Left cardiac atrium (tissue), 4 donors: ENCODE measurements at regions not wholly inside any gene's neighbourhood (a gene's known extent, or its start where the extent isn't known, plus 50 kb on each side); places are given as distances from the start of the nearest gene placed in this dataset.

Experiments
- ATAC-seq, 2 donors: fragments of 200-7000 bp; cut with Tn5 transposase; one replicate each; pipeline ENCODE4 v1.9.1; 2020; ENCODE audit warnings: mild to moderate bottlenecking in 2 of 2, moderate library complexity in 2 of 2
- DNase-seq: peaks from one replicate; pipeline ENCODE4 v3.0.0-alpha.2; 2020
- intact Hi-C, 2 donors: fragments of 100-400 bp; cut with DNase I; formaldehyde crosslinking; loops; one replicate each; pipeline versions ENCODE4 v1.14.1 to v1.15.1; 2022 to 2023
- donor health status: DM: no; HTN: yes; CAD: no.
- donor health status: DM: no; HTN: yes; CAD: no; lungs with severe emphysema.
- donor health status: DM: yes; HTN: yes; CAD: no.
- donor health status: Dilated cardiomyopathy.

- intact Hi-C loops = no loop called here
- DNase-seq = no peak
- ATAC-seq = no peak
Measured at GRCh38 chr11:130634186-130634585, 185.7 kb downstream of the ADAMTS15 start.

DNA sequence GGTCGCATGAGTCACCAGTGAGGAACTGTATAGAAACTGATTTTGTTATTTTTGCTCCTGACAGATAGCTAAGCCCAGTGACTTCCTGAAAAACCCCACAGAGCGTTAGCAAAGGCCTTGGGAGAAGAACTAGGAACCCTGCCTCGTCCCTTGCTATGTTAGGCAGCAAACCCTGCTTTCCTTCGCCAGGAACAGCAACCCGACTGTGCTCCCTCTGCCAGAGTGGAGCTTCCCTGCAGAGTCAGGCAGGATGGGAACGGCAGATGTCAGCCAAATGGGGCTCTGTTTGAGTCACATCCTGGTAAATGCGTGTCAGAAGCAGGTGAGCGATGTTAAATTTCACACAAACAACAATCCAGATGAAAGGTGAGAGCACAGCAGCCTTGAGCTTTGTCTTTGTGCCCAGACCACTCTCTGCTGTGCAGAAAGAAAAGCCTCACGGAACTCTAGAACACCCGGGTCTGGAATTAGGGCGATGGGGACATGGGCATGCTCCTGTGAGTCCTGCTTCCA is 186.6 kb downstream of the ADAMTS15 start:
- DNase-seq = peak; percentile 55
- peak; percentile 67 to 85 for ATAC-seq
- intact Hi-C loops = no loop called here

DNA sequence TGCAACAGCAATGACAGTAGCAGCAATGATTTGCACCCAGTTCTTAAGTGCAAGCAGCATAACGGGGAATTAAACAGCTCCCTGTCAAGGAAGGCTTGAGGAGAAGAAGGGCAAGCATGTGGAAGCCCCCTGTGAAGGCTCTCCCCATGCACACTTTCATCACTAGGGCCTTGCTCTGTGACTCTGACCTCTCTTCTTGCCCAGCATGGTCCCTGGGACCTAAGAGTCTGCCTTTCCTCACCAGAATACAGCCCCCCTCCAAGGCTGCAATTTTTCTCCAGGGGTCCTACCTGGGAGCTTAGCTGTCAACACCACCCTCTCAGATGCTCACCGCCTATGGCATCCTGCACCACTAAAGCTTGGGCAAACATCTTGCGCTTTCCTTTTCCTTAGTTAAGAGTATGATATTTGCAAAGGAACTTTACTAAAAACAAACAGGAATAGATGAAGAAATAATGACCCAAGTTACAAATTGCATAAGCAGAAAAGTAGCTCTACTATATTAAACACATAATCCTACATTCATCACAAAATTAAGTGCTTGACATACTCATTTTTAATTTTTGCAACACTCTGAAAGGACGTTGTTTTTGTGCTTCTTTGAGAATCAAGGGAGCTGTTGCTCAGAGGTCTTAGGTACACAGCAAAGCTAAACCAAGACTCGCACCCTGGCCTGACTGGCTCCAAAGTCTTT is 187.6 kb downstream of the ADAMTS15 start:
- ATAC-seq = no peak
- intact Hi-C loops = no loop called here
- no peak for DNase-seq

GRCh38 chr11:130636722-130637464 is 188.4 kb downstream of the ADAMTS15 start:
- ATAC-seq (peak in 1 of 2 donors; percentile 79), DNase-seq (no peak)
- intact Hi-C loops = no loop called here

- no peak for ATAC-seq
- intact Hi-C loops = no loop called here
- DNase-seq = no peak
Measured at GRCh38 chr11:130637566-130637965, 189.1 kb downstream of the ADAMTS15 start.

GRCh38 chr11:130638033-130638432 is 189.6 kb downstream of the ADAMTS15 start:
- ATAC-seq (no peak), DNase-seq (no peak)
- intact Hi-C loops = no loop called here

DNA sequence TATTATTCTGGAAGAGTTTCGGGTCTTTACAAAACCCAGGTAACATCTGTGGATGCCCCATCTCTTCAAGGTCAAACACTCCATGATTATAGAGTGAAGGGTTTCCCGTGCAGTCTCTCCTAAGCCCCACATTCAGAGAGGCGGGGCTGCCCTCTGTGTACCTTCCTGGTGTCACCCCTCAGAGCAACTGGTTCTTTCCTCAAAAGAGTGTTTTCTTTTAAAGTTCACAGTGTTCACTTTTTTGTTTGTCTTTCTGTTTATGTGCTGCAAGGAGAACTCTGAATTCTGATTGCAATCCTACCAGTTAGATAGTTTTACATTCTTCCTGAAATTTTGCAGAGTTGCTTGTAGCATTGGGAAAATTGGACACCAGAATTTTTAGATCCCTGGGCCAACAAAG is 190.2 kb downstream of the ADAMTS15 start:
- intact Hi-C loops = no loop called here
- ATAC-seq (no peak), DNase-seq (no peak)

- intact Hi-C loops = no loop called here
- ATAC-seq = no peak
- no peak for DNase-seq
Measured at GRCh38 chr11:130639369-130639768, 190.9 kb downstream of the ADAMTS15 start.

DNA sequence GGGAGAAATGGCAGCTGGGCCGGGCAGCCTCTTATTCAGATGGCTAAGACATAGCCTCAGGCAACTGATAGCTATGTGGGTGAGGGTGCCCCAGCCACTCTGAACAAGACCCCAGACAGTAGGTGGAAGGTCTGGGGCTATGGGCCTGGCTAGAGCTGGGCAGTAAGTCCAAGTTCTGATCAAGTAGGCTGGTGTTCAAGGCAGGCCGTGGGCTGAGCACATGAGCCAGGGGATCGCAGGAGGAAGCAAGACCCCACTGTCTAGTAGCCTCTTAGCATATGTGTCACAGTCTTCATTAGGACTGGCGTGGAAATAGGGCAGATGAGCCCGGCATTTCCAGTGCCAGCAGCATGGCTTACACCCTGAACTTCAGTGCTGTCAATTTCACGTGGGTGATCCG is 192.1 kb downstream of the ADAMTS15 start:
- ATAC-seq (no peak), DNase-seq (no peak)
- intact Hi-C loops = no loop called here

DNA sequence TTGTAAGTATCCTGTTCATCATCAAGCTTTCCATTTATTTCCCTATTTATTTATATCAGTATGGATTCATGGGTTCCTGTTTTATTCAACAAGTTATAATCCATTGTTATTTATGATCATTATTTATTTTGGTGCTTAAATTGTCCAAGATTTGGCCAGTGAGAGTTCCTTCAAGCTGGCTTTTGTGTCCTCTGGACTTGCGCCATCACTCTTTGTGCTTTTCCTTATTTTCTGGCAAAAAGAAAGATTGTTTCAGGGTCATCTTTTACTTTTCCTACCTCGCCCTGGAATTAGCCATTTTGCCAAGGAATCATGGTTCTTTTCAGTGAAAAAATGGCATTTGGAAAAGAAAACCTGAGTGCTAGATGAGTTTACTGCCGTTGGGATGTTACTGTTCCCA is 193.4 kb downstream of the ADAMTS15 start:
- DNase-seq = no peak
- intact Hi-C loops = no loop called here
- ATAC-seq = no peak

DNA sequence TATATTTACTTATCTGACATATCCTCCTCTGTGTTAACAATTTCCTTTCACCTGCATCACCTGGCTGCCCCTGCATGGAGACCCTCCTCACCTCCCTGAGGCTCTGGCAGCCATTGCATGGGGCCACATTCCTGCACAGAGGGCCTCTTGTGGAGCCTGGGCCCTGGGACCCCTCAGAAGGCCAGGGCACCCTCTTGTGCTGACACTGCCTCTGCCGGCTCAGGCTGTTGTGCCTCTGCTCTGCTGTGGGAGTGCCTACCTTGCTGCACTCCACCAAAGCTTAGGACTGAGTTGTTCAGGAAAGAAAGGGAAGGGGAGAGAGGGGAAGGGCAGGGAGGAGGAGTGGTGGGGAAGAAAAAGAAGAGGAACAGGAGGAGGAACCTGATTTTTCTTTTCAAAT is 194.5 kb downstream of the ADAMTS15 start:
- DNase-seq (no peak), ATAC-seq (no peak)
- intact Hi-C loops = no loop called here

DNA sequence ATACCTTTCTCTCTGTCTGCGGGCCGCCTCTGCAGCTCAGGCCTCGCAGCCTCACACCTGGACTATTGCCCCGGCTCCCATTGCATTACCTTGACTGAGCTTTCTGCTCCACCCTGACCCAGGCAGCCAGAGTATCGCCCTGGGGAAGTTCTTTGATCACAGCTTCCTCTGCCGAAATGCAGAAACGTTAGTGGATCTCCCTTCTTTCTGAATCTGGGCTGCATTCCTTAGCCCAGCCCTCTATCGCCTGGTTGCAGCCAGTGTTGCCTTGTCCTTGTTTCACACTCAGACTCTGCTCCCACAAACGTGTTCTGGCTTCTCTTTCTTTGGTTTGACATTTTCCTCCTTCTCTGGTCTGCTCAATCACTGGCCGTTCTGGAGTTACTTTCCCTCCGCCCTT is 195.7 kb downstream of the ADAMTS15 start:
- ATAC-seq (no peak), DNase-seq (no peak)
- intact Hi-C loops = no loop called here

- DNase-seq = no peak
- intact Hi-C loops = no loop called here
- ATAC-seq = no peak
Measured at GRCh38 chr11:130645164-130645842, 196.9 kb downstream of the ADAMTS15 start.

DNA sequence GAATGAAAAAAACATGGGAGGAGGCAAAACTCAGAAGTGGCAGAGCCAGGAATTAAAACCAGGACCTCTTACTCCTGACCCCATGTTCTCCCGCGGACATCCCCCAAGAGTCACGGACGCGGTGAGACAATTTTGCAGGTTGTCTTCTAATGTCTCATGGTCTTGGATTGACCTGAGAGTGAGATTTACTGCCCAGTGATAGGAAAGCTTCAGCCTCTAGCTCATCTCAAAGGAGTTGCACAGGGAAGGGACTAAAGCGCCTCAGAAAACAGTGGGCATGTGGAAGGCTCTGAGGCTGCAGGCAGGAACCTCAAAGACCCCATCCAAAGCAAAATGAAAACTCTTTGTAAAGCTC is 197.4 kb downstream of the ADAMTS15 start:
- intact Hi-C loops = no loop called here
- DNase-seq (no peak), ATAC-seq (no peak)

GRCh38 chr11:130646881-130647280 is 198.4 kb downstream of the ADAMTS15 start:
- ATAC-seq = no peak
- intact Hi-C loops = no loop called here
- no peak for DNase-seq

DNA sequence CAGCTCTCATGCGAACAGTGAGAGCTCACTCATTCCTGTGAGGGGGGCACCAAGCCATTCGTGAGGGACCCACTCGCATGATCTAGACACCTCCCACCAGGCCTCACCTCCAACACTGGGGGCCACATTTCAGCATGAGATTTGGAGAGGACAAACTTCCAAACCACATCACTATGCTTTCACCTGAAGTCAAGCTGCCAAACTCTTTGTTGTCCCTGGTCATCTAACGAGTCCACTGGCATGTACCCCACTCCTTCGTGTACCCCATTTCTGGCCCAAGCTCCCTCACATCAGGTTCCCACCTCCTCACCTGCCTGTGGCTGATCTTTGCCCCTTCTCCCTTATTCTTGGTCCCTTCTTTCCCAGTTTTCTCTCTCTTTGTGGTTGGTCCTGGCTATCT is 198.9 kb downstream of the ADAMTS15 start:
- intact Hi-C loops = no loop called here
- DNase-seq = no peak
- ATAC-seq = no peak

DNA sequence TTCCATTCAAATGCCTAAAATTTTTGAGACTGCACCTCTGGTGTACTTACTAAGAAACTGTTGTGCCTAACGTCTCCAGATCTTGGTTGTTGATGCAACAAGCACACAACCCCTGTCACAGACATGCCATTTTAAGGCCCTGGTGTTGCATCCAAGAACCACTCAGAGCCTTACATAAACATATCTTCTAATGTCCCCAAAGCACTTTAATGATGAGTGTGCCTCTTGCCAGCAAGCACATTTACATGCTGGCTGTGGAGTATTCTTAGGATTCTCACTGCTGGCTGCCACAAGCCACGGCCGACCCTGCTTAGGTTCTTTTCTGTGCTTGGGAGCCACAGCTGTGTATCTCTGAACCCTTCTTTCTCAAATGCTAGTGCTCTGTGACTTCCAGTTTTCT is 201.4 kb downstream of the ADAMTS15 start:
- intact Hi-C loops = loop anchor here in 1 of 2 donors (5.0 kb wide), 1 partner anchor 198 kb away; no protein-coding TSS in a partner anchor
- ATAC-seq (no peak), DNase-seq (no peak)

DNA sequence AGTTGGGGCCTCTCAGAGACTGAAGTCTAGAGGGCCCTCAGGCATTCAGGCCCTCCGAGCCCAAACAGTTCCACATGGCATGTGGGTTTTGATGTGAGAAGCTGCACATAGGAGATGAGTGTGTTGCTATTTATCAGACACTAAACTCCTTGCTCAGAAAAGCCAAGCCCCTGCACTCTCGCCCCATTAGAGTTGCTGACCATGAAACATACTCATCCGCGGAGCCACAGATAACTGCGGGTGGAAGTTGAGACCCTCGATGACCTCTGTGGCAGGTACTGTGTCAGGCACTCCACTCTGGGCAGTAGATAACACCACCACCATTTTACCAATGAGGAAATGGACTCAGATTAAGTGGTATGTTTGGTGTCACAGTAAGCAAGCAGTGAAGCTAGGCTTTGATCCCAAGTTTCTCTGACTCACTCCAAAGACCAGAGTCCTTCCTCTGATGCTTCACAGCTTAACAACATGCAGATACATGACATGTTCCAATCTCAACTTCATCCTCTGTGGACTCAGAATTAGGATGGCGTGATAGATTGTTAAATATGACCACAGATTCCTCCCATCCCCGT is 202.1 kb downstream of the ADAMTS15 start:
- DNase-seq = no peak
- intact Hi-C loops = loop anchor here in 1 of 2 donors (5.0 kb wide), 1 partner anchor 198 kb away; no protein-coding TSS in a partner anchor
- ATAC-seq = no peak

- no peak for DNase-seq
- ATAC-seq = no peak
- intact Hi-C loops = loop anchor here in 1 of 2 donors (5.0 kb wide), 1 partner anchor 199 kb away; no protein-coding TSS in a partner anchor
Measured at GRCh38 chr11:130651066-130651855, 202.8 kb downstream of the ADAMTS15 start.
